SK-N-SH (cell line): ENCODE measurements at regions not wholly inside any gene's neighbourhood (a gene's known extent, or its start where the extent isn't known, plus 50 kb on each side); places are given as distances from the start of the nearest gene placed in this dataset.
A peak's percentile ranks its signal among the peaks of the same experiment; 100 is the strongest.

Experiments
- CTCF ChIA-PET: fragments of 300-600, 350-600 bp; formaldehyde crosslinking; extraction: SDS; loops from one replicate; lab custom pipeline; 2021; lab: Yijun Ruan, JAX
- POLR2A ChIA-PET: fragments of 350-600 bp; sonication (Branson Sonifier 250); formaldehyde crosslinking; extraction: SDS; loops from one replicate; lab custom pipeline; 2020; ENCODE audit warnings: antibody characterized with exemption, inconsistent platforms; lab: Yijun Ruan, JAX
- DNase-seq: peaks from one replicate; pipeline ENCODE4 v3.0.0; 2012
- H2AFZ ChIP-seq: fragments of 200-600 bp; sonication (generic); 2 replicates; pipeline ENCODE4 v1.8.1; 2016; ENCODE audit warnings: antibody characterized with exemption, mild to moderate bottlenecking, low read depth
- H3F3A ChIP-seq: fragments of 200-600 bp; sonication (generic); replicated peaks from 2 replicates; pipeline ENCODE3; 2016; ENCODE audit warnings: antibody characterized with exemption, mild to moderate bottlenecking; ENCODE audit not compliant: insufficient read depth
- H3K27ac ChIP-seq, 2 experiments: fragments of 200-500 bp in 1 of 2; fragments of 200-600 bp in 1 of 2; sonication (Bioruptor generic) in 1 of 2; sonication (generic), shearing (Covaris generic) in 1 of 2; 2 replicates each; pipeline versions ENCODE4 v1.5.1 to v1.6.1; 2014 to 2016; ENCODE audit warnings: low read depth in 2 of 2, inconsistent platforms in 1 of 2, low read length in 1 of 2, mild to moderate bottlenecking in 1 of 2, mixed read lengths in 1 of 2
- H3K27me3 ChIP-seq: fragments of 200-600 bp; sonication (generic), shearing (Covaris generic); 2 replicates; pipeline ENCODE4 v1.6.1; 2016; ENCODE audit warnings: mixed run types; ENCODE audit not compliant: insufficient read depth
- H3K36me3 ChIP-seq, 2 experiments: fragments of 200-500 bp in 1 of 2; fragments of 200-600 bp in 1 of 2; sonication (Bioruptor generic) in 1 of 2; sonication (generic) in 1 of 2; replicated peaks in 1 of 2; 2 replicates each; pipeline versions ENCODE3 to v1.5.1; 2014 to 2016; ENCODE audit warnings: low read length in 1 of 2, mild to moderate bottlenecking in 1 of 2; ENCODE audit not compliant: insufficient read depth in 2 of 2, control insufficient read depth in 1 of 2
- H3K4me1 ChIP-seq, 2 experiments: fragments of 200-500 bp in 1 of 2; fragments of 200-600 bp in 1 of 2; sonication (Bioruptor generic) in 1 of 2; sonication (generic), shearing (Covaris generic) in 1 of 2; 2 replicates each; pipeline versions ENCODE4 v1.5.1 to v1.6.1; 2014 to 2016; ENCODE audit warnings: low read depth in 1 of 2, low read length in 1 of 2, mixed run types in 1 of 2; ENCODE audit not compliant: insufficient read depth in 2 of 2, control insufficient read depth in 1 of 2
- H3K4me2 ChIP-seq: fragments of 200-600 bp; sonication (generic), shearing (Covaris generic); 2 replicates; pipeline ENCODE4 v1.6.1; 2017; ENCODE audit warnings: mixed run types
- H3K4me3 ChIP-seq, 2 experiments: fragments of 200-500 bp in 1 of 2; fragments of 200-600 bp in 1 of 2; sonication (Bioruptor generic) in 1 of 2; sonication (generic), shearing (Covaris generic) in 1 of 2; 2 replicates each; pipeline versions ENCODE4 v1.5.1 to v1.8.1; 2014 to 2016; ENCODE audit warnings: low read depth in 2 of 2, inconsistent platforms in 1 of 2, low read length in 1 of 2, mild to moderate bottlenecking in 1 of 2, mixed read lengths in 1 of 2, moderate library complexity in 1 of 2
- H3K79me2 ChIP-seq: fragments of 200-600 bp; sonication (generic); 2 replicates; pipeline ENCODE4 v1.8.1; 2017; ENCODE audit warnings: mild to moderate bottlenecking; ENCODE audit not compliant: insufficient read depth
- H3K9ac ChIP-seq: fragments of 200-600 bp; sonication (generic); 2 replicates; pipeline ENCODE4 v1.6.1; 2017; ENCODE audit warnings: mixed run types
- H3K9me2 ChIP-seq: fragments of 200-600 bp; sonication (generic); 2 replicates; pipeline ENCODE4 v1.6.1; 2017; ENCODE audit warnings: mixed run types
- H3K9me3 ChIP-seq: fragments of 200-600 bp; sonication (generic); 2 replicates; pipeline ENCODE4 v1.6.1; 2017; ENCODE audit warnings: mixed run types, mild to moderate bottlenecking, moderate library complexity
- H4K20me1 ChIP-seq: fragments of 200-600 bp; sonication (generic); 2 replicates; pipeline ENCODE4 v1.6.1; 2017; ENCODE audit warnings: mild to moderate bottlenecking, mixed run types; ENCODE audit not compliant: insufficient read depth
- CTCF ChIP-seq: fragments of 200-600 bp; sonication (generic); IDR thresholded peaks from 2 replicates; pipeline ENCODE4 v1.6.1; 2017; ENCODE audit warnings: antibody characterized with exemption, mild to moderate bottlenecking, moderate library complexity
- EZH2phosphoT487 ChIP-seq: fragments of 200-600 bp; sonication (generic); IDR thresholded peaks from 2 replicates; pipeline ENCODE4 v1.6.1; 2017; ENCODE audit warnings: low read depth, mixed run types, mild to moderate bottlenecking, antibody characterized with exemption, moderate library complexity, borderline replicate concordance
- FOSL2 ChIP-seq: IDR thresholded peaks from 2 replicates; pipeline ENCODE4 v1.4.0; 2012; ENCODE audit warnings: low read depth, mild to moderate bottlenecking, moderate library complexity, borderline replicate concordance
- FOXJ3 ChIP-seq: sonication (generic); formaldehyde crosslinking; IDR thresholded peaks from 2 replicates; pipeline ENCODE4 v1.5.1; 2020; ENCODE audit warnings: mild to moderate bottlenecking, missing genetic modification reagents
- FOXM1 ChIP-seq: IDR thresholded peaks from 2 replicates; pipeline ENCODE4 v1.4.0; 2012; ENCODE audit warnings: low read depth, mild to moderate bottlenecking
- GABPA ChIP-seq: IDR thresholded peaks from 2 replicates; pipeline ENCODE4 v1.4.0; 2012; ENCODE audit warnings: low read depth, mild to moderate bottlenecking
- GATA2 ChIP-seq: sonication (generic); formaldehyde crosslinking; IDR thresholded peaks from 2 replicates; pipeline ENCODE4 v1.5.0; 2020; ENCODE audit warnings: mild to moderate bottlenecking, missing genetic modification reagents
- MXI1 ChIP-seq: IDR thresholded peaks from 2 replicates; pipeline ENCODE4 v1.6.1; 2012; ENCODE audit warnings: mild to moderate bottlenecking, low read depth, low read length, improper control_type of control experiment
- NFIC ChIP-seq: IDR thresholded peaks from 2 replicates; pipeline ENCODE4 v1.4.0; 2012; ENCODE audit warnings: borderline replicate concordance
- NRF1 ChIP-seq: IDR thresholded peaks from 2 replicates; pipeline ENCODE4 v1.6.1; 2012; ENCODE audit warnings: low read depth, mild to moderate bottlenecking, low read length
- RAD21 ChIP-seq: IDR thresholded peaks from 2 replicates; pipeline ENCODE4 v1.6.1; 2012; ENCODE audit warnings: mild to moderate bottlenecking, low read length
- RCOR1 ChIP-seq: fragments of 150-350 bp; IDR thresholded peaks from 2 replicates; pipeline ENCODE4 v1.6.1; 2017; ENCODE audit warnings: antibody characterized with exemption, low read length
- REST ChIP-seq: IDR thresholded peaks from 2 replicates; pipeline ENCODE4 v1.6.1; 2012; ENCODE audit warnings: mild to moderate bottlenecking, low read depth, low read length, moderate library complexity
- RXRA ChIP-seq: IDR thresholded peaks from 2 replicates; pipeline ENCODE4 v1.4.0; 2012; ENCODE audit warnings: low read depth, mild to moderate bottlenecking, borderline replicate concordance
- TAF1 ChIP-seq: IDR thresholded peaks from 2 replicates; pipeline ENCODE4 v1.6.1; 2012; ENCODE audit warnings: low read depth, mild to moderate bottlenecking, low read length, moderate library complexity, borderline replicate concordance
- TEAD4 ChIP-seq: IDR thresholded peaks from 2 replicates; pipeline ENCODE4 v1.4.0; 2012; ENCODE audit warnings: mild to moderate bottlenecking, borderline replicate concordance; ENCODE audit not compliant: insufficient read depth
- USF2 ChIP-seq: fragments of 150-350 bp; IDR thresholded peaks from 2 replicates; pipeline ENCODE4 v1.6.1; 2017; ENCODE audit warnings: antibody characterized with exemption, low read length, low read depth, borderline replicate concordance
- ZBTB33 ChIP-seq: IDR thresholded peaks from 2 replicates; pipeline ENCODE4 v1.4.0; 2012; ENCODE audit warnings: low read depth, borderline replicate concordance
- WGBS: methylation state at CpG from one replicate; pipeline ENCODE4 v1.1.6; 2017; ENCODE audit warnings: low lambda C conversion rate; 5-methylcytosine and 5-hydroxymethylcytosine counted together

DNA sequence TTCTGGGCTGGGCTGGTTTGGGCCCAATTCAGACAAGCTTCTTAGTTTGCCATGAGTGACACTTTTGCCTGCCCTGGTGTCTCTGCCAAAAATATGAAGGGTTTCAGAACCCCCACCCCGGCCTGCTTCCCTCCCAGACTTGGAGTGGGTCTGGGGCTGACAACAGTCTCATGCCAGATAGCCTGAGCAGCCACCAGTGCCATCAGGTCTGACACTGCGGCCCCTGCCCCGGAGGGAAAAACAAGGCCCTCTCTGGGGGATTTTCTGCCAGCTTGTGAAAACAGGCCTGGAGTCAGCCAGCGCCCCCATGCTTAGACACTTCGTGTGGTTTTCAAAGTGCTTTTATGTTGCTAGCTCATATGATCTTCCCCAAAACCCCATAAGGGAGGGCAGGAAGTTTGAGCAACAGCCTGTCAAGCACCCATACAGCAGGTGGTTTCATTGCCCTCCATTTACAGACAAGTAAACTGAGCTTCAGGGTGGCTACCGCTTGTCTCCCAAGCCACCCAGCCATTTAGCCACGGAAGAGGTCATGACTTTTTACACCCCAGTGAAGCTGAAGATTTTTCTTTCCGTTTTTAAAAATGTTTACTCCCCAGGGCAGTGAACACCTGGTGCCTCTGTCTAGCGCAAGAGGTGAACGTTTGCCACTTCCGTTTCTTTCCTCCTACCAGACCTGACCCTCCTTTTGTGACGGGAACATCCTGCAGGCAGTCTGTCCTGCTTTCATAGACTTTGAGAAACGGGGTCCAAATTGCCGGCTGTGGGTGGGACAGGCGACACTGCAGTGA is 300.6 kb downstream of the SEC14L1 start:
- peaks cover 87% of the 10 kb centered on the region for H4K20me1 ChIP-seq
- no peaks in the 10 kb centered on the region for H3K9me3 ChIP-seq
- peaks cover 81% of the 10 kb centered on the region for H3K79me2 ChIP-seq
- H3K4me1 ChIP-seq = peaks cover 32 to 69% of the 10 kb centered on the region in 2 experiments
- H3K9ac ChIP-seq = no peak overlapping the region
- ChIA-PET CTCF (interaction anchor here (0.6 to 29.4 kb wide), 11 partner anchors 9 to 119 kb away, joined by 3 to 566 read pairs (median 5); no protein-coding TSS in a partner anchor), POLR2A (interaction anchor here (1.1 to 1.6 kb wide), 2 partner anchors 8 to 67 kb away, joined by 3 to 5 read pairs; no protein-coding TSS in a partner anchor)
- H3K9me2 ChIP-seq = no peaks in the 10 kb centered on the region
- no peak overlapping the region for H3K4me2 ChIP-seq
- H3K27me3 ChIP-seq = no peaks in the 10 kb centered on the region
- peak overlapping the region in 1 of 2 experiments; percentile 65; a peak in 2 of 4 replicates for H3K27ac ChIP-seq
- no peak overlapping the region for H3K4me3 ChIP-seq
- no peak overlapping the region for H2AFZ ChIP-seq
- no peak for DNase-seq
- H3F3A ChIP-seq = peaks cover under 1% of the 10 kb centered on the region
- TF ChIP-seq NRF1 (no peak), MXI1 (no peak), TAF1 (no peak), RCOR1 (no peak), ZBTB33 (no peak), GABPA (no peak), CTCF (no peak), RXRA (no peak), TEAD4 (no peak), FOXJ3 (no peak), USF2 (no peak), FOXM1 (no peak), EZH2phosphoT487 (no peak), NFIC (no peak), RAD21 (no peak), FOSL2 (no peak), REST (no peak), GATA2 (no peak)
- WGBS = 93% methylated on average over 15 of the region's 15 CpGs
- peaks cover 0 to 7% of the 10 kb centered on the region in 2 experiments for H3K36me3 ChIP-seq
